ENCODE measurements at regions not wholly inside any gene's neighbourhood (a gene's known extent, or its start where the extent isn't known, plus 50 kb on each side); places are given as distances from the start of the nearest gene placed in this dataset.
A peak's percentile ranks its signal among the peaks of the same experiment; 100 is the strongest.

DNA sequence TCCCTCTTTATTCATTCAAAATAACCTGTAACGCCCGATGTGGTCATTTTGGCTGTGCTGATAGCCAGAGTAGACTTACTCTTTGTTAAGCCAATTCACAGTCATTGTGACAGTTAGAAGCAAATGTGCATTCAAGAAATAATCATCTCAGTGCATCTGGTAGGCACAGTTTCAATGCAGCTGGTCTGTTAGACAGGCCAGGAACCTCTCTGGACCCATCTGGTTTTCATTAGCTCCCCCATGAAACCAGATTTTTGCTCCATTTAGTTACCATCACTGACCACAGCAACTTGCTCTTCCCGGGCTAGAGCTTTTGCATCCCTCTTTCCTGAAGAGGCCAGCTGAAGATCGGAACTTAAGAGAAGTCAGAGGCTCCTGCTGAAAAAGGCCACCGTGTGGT, 284.2 kb downstream of the NSG2 start:
- no peak for TF ChIP-seq CTCF (IDR thresholded peaks at IDR 0.05; ENCODE audit: low read depth, low read length)
- DNase-seq (ENCODE audit: extremely low read depth, low read depth), result peak; percentile 67

DNA sequence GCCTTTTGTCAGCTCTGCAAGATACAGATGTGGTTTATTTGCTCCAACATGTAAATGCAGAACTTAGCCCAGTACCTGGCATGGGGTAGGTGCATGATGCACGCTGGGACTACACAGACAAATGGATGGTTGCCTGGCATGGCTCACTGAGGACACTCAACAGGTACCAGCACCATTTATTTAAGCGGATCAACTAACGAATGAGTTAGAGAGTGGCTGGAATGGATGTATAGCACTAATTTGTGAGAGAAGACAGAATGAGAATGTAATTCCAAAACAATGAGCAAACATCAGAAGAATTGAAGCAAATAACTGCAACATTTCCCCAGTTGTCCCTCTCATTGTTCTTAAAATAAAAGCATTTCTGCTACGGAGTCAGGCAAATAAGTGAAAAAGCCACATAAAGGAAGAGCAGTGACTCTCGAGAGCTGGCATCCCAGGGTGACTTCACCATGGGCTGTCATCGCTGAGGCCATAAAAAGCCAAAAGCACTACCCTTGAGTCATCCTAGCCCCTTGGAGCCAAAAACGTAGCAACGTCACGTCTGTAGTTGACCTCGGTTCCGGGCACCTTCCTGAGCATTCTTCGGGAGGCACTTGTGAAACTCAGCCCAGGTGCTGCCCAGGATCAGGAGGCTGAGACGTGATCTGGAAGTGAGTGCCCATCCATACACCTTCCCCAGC, 290.3 kb downstream of the NSG2 start:
- no peak for TF ChIP-seq CTCF (IDR thresholded peaks at IDR 0.05; ENCODE audit: low read depth, low read length)
- DNase-seq (ENCODE audit: extremely low read depth, low read depth), result no peak

GRCh38 chr5:174336479-174336878, 291.0 kb downstream of the NSG2 start:
- no peak for TF ChIP-seq CTCF (IDR thresholded peaks at IDR 0.05; ENCODE audit: low read depth, low read length)
- DNase-seq (ENCODE audit: extremely low read depth, low read depth), result no peak

GRCh38 chr5:174337276-174338184, 292.0 kb downstream of the NSG2 start:
- no peak for DNase-seq (ENCODE audit: extremely low read depth, low read depth)
- no peak for TF ChIP-seq CTCF (IDR thresholded peaks at IDR 0.05; ENCODE audit: low read depth, low read length)

DNA sequence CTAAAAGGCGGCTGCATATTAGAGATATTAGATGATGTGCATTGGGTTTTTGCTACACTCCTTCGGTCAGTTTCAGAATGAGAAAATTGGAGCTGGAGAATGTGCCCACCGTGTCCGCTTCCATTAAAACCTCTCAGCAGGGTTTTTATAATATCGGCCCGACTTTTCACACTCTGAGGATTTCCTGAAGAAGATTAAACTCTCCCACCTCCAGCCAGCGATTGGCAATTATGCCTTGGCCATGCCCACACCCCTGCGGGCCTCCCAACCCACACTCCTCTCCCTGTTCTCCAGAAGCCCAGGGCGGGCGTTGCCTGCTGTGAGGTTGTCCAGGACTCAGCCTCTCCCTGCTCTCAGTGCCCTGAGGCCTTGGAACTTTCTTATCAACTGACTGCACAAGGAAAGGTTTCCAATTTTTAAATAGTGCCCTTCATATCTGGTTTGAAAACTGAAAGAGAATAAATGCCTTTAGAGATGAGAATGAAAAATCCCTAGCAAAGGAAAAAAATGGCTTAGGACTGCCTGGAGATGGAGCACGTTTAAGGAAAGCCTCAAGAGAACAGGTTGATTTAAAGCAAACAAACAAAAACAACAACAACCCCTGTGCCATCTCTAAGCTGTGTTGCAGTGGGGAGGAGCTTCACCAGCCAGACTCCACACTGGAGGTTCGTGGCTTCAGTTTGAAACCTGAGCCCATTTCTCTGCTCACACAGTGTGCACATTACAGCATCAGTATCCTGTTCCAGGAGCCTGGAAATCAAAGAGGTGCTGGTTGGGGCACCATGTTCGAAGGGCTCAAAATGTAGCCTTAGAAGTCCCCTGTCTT, 292.9 kb downstream of the NSG2 start:
- no peak for DNase-seq (ENCODE audit: extremely low read depth, low read depth)
- TF ChIP-seq CTCF (IDR thresholded peaks at IDR 0.05; ENCODE audit: low read depth, low read length), result no peak

DNA sequence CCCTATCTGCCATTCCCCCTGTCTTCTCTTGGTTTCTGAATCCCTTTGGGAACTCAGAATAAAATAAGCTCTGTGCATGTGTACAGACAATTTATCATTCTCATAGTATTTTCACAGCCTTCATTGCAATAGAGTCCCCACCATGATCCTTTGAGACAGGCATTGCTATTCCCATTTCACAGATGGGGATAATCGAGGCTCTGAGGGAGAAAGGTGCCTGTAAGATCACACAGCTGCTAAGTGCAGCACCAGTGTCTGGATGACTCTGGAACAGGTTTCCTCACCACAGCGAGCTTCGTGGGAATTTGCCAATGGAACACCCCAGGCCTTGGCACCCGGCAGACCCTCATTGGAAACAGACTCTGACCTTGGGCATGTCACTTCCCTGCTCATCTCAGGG, 293.6 kb downstream of the NSG2 start:
- DNase-seq (ENCODE audit: extremely low read depth, low read depth), result no peak
- no peak for TF ChIP-seq CTCF (IDR thresholded peaks at IDR 0.05; ENCODE audit: low read depth, low read length)

All from AG09319 (cell line).